HepG2 (cell line): ENCODE measurements at regions not wholly inside any gene's neighbourhood (a gene's known extent, or its start where the extent isn't known, plus 50 kb on each side); places are given as distances from the start of the nearest gene placed in this dataset.

ENCODE experiments used
- ATAC-seq: fragments of 200-7000 bp; cut with Tn5 transposase; 3 replicates; pipeline ENCODE4 v1.9.1; 2020; ENCODE audit warnings: mild to moderate bottlenecking, moderate library complexity
- BruUV-seq: library from RNA; stranded (reverse); fragments of 400-500 nt; replicated peaks from 2 replicates; lab custom pipeline; 2021; lab: Mats Ljungman, UMichigan
- CTCF ChIA-PET: fragments of 300-600 bp; formaldehyde crosslinking; extraction: SDS; loops from one replicate; lab custom pipeline; 2021; ENCODE audit warnings: low total read pairs, inconsistent platforms, low intra/inter-chr PET ratio; lab: Yijun Ruan, JAX
- POLR2A ChIA-PET: fragments of 350-600 bp; sonication (Branson Sonifier 250); formaldehyde crosslinking; loops from one replicate; lab custom pipeline; 2020; ENCODE audit warnings: antibody characterized with exemption, inconsistent platforms; lab: Yijun Ruan, JAX
- DNase-seq: peaks from one replicate; pipeline ENCODE4 v3.0.0-alpha.2; 2015; ENCODE audit warnings: low spot score
- FAIRE-seq: peaks from 3 replicates; lab custom pipeline; 2011; peaks lifted over from hg19 to GRCh38; lab: Jason Lieb, UNC
- H2AFZ ChIP-seq: one replicate; pipeline ENCODE4 v1.6.1; 2011; ENCODE audit warnings: low read length, inconsistent platforms
- H3K27ac ChIP-seq: fragments of 300-600 bp; 3 replicates; pipeline ENCODE4 v1.8.0; 2011; ENCODE audit warnings: mixed run types, mild to moderate bottlenecking, mixed read lengths, low read length, inconsistent platforms; ENCODE audit not compliant: insufficient read depth; ENCODE audit errors: extremely low read length
- H3K27me3 ChIP-seq, 2 experiments: fragments of 200-600 bp in 1 of 2; 2 replicates in 1 of 2; 3 replicates in 1 of 2; pipeline versions ENCODE4 v1.6.0 to v1.8.0; 2011; ENCODE audit warnings: low read length in 2 of 2, mild to moderate bottlenecking in 2 of 2, moderate library complexity in 2 of 2, inconsistent platforms in 1 of 2; ENCODE audit not compliant: insufficient read depth in 2 of 2, control insufficient read depth in 1 of 2
- H3K36me3 ChIP-seq, 2 experiments: fragments of 200-600 bp in 1 of 2; replicated peaks in 1 of 2; 2 replicates in 1 of 2; 3 replicates in 1 of 2; pipeline versions ENCODE4 v1.5.1 to v1.8.0; 2011; ENCODE audit warnings: low read length in 2 of 2, inconsistent platforms in 1 of 2; ENCODE audit not compliant: insufficient read depth in 2 of 2, control insufficient read depth in 1 of 2
- H3K4me1 ChIP-seq: 2 replicates; pipeline ENCODE4 v1.5.1; 2012; ENCODE audit warnings: low read length, inconsistent platforms; ENCODE audit not compliant: insufficient read depth
- H3K4me2 ChIP-seq: 2 replicates; pipeline ENCODE4 v1.6.0; 2011; ENCODE audit warnings: low read depth, low read length, inconsistent platforms
- H3K4me3 ChIP-seq, 3 experiments: fragments of 200-600 bp in 1 of 3; sonication (generic), shearing (Covaris generic) in 1 of 3; replicated peaks in 1 of 3; 2 replicates each; pipeline ENCODE4 v1.5.1; 2011 to 2016; ENCODE audit warnings: low read length in 3 of 3, inconsistent platforms in 2 of 3, low read depth in 2 of 3, mild to moderate bottlenecking in 2 of 3, control low read depth in 1 of 3, mixed read lengths in 1 of 3; ENCODE audit not compliant: insufficient read depth in 1 of 3
- H3K79me2 ChIP-seq: one replicate; pipeline ENCODE4 v1.6.1; 2011; ENCODE audit warnings: low read length, inconsistent platforms; ENCODE audit not compliant: insufficient read depth
- H3K9ac ChIP-seq: 2 replicates; pipeline ENCODE4 v1.6.0; 2011; ENCODE audit warnings: mild to moderate bottlenecking, low read depth, low read length, inconsistent platforms; ENCODE audit not compliant: insufficient read depth
- H3K9me3 ChIP-seq: 2 replicates; pipeline ENCODE4 v1.5.1; 2012; ENCODE audit warnings: mild to moderate bottlenecking, low read length
- H4K20me1 ChIP-seq: 2 replicates; pipeline ENCODE4 v1.6.0; 2011; ENCODE audit warnings: inconsistent platforms, mild to moderate bottlenecking, low read length, moderate library complexity; ENCODE audit not compliant: insufficient read depth
- EEA1 ChIP-seq: sonication (generic); formaldehyde crosslinking; IDR thresholded peaks from 2 replicates; pipeline ENCODE4 v1.5.1; 2020; ENCODE audit warnings: mild to moderate bottlenecking, missing genetic modification reagents, borderline replicate concordance
- GTF2F1 ChIP-seq: fragments of 150-350 bp; IDR thresholded peaks from 2 replicates; pipeline ENCODE4 v1.6.1; 2014; ENCODE audit warnings: low read length
- KDM3A ChIP-seq: IDR thresholded peaks from 2 replicates; pipeline ENCODE4 v1.6.1; 2018; ENCODE audit warnings: low read depth, missing compliant biosample characterization
- KLF6 ChIP-seq: IDR thresholded peaks from 2 replicates; pipeline ENCODE4 v1.8.0; 2016; ENCODE audit warnings: missing biosample characterization, missing genetic modification reagents
- NFRKB ChIP-seq: fragments of 450-650 bp; IDR thresholded peaks from 2 replicates; pipeline ENCODE4 v1.6.1; 2017
- SRF ChIP-seq: IDR thresholded peaks from 2 replicates; pipeline ENCODE4 v1.6.1; 2011; ENCODE audit warnings: mild to moderate bottlenecking, low read depth, low read length, moderate library complexity
- SSRP1 ChIP-seq: IDR thresholded peaks from 2 replicates; pipeline ENCODE4 v1.6.1; 2016; ENCODE audit warnings: control low read depth
- TOPORS ChIP-seq: sonication (generic); formaldehyde crosslinking; IDR thresholded peaks from 2 replicates; pipeline ENCODE4 v1.8.0; 2023; ENCODE audit warnings: mild to moderate bottlenecking, missing genetic modification reagents
- ZFY ChIP-seq: sonication (generic); formaldehyde crosslinking; IDR thresholded peaks from 2 replicates; pipeline ENCODE4 v1.4.0; 2020; ENCODE audit warnings: missing genetic modification reagents
- ZNF160 ChIP-seq: sonication (generic); formaldehyde crosslinking; IDR thresholded peaks from 2 replicates; pipeline ENCODE4 v1.8.0; 2022; ENCODE audit warnings: mild to moderate bottlenecking, inconsistent platforms, missing genetic modification reagents
- ZNF510 ChIP-seq: sonication (generic); formaldehyde crosslinking; IDR thresholded peaks from 2 replicates; pipeline ENCODE4 v1.4.0; 2020; ENCODE audit warnings: low read depth, mild to moderate bottlenecking, missing genetic modification reagents
- ZNF772 ChIP-seq: sonication (generic); formaldehyde crosslinking; IDR thresholded peaks from 2 replicates; pipeline ENCODE4 v1.5.0; 2020; ENCODE audit warnings: mild to moderate bottlenecking, missing genetic modification reagents
- ZSCAN9 ChIP-seq: IDR thresholded peaks from 2 replicates; pipeline ENCODE4 v1.6.1; 2016; ENCODE audit warnings: borderline replicate concordance
- WGBS: methylation state at CpG from one replicate; pipeline ENCODE4 v1.1.6; 2017; ENCODE audit warnings: low lambda C conversion rate; 5-methylcytosine and 5-hydroxymethylcytosine counted together
- in situ Hi-C: cut with HindIII; loops from 2 replicates; pipeline ENCODE4 v1.10.0; 2017; ENCODE audit warnings: low pct_unique_long_range_greater_than_20kb; ENCODE audit not compliant: extremely low pct_ligation_motif_present
- intact Hi-C: fragments of 100-400 bp; cut with micrococcal nuclease; formaldehyde crosslinking; loops from one replicate; pipeline ENCODE4 v1.10.0; 2022; ENCODE audit not compliant: unreplicated experiment
- TF ChIP-seq, protein P1 (sequence below): sonication (generic); formaldehyde crosslinking; IDR thresholded peaks from 2 replicates; pipeline ENCODE4 v1.8.1; 2023; ENCODE audit warnings: mild to moderate bottlenecking, missing genetic modification reagents
- TF ChIP-seq, protein P2 (sequence below): IDR thresholded peaks from 2 replicates; pipeline ENCODE4 v1.6.1; 2018; ENCODE audit warnings: missing genetic modification reagents, mild to moderate bottlenecking, missing compliant biosample characterization
- TF ChIP-seq, protein P3 (sequence below): sonication (generic); formaldehyde crosslinking; conservative IDR thresholded peaks from 2 replicates; pipeline ENCODE4 v1.4.0; 2020; ENCODE audit warnings: missing genetic modification reagents
- TF ChIP-seq, protein P4 (sequence below): sonication (generic); formaldehyde crosslinking; IDR thresholded peaks from 2 replicates; pipeline ENCODE4 v1.8.0; 2022; ENCODE audit warnings: missing genetic modification reagents, mild to moderate bottlenecking, inconsistent platforms, borderline replicate concordance

DNA sequence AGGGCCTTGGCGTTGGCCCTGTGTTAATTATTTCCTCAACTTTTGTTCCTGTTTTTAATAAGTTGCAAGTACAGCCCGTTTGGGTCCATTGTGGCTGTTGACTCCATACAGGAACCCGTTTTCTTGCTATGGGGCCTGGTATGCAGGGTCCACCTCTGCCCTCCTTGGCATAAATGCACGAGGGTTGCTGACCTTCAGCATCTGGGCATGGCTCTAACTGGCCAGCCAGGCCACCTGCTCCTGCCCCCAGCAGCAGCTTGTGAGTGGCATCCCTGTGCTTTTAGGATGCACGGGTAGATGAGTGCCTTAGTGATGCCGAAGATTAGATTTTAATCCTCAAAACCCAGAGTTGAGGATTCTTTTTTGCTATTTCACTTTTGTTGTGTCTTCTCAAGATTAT, 123.2 kb downstream of the GLRX3 start (continued):
- TF ChIP-seq, protein P1, sequence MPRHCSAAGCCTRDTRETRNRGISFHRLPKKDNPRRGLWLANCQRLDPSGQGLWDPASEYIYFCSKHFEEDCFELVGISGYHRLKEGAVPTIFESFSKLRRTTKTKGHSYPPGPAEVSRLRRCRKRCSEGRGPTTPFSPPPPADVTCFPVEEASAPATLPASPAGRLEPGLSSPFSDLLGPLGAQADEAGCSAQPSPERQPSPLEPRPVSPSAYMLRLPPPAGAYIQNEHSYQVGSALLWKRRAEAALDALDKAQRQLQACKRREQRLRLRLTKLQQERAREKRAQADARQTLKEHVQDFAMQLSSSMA (CRISPR knock-in tag) = no peak
- TF ChIP-seq, protein P2, sequence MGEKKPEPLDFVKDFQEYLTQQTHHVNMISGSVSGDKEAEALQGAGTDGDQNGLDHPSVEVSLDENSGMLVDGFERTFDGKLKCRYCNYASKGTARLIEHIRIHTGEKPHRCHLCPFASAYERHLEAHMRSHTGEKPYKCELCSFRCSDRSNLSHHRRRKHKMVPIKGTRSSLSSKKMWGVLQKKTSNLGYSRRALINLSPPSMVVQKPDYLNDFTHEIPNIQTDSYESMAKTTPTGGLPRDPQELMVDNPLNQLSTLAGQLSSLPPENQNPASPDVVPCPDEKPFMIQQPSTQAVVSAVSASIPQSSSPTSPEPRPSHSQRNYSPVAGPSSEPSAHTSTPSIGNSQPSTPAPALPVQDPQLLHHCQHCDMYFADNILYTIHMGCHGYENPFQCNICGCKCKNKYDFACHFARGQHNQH = no peak
- TF ChIP-seq EEA1 = no peak
- no peak for TF ChIP-seq ZNF160 (CRISPR knock-in tag)

DNA sequence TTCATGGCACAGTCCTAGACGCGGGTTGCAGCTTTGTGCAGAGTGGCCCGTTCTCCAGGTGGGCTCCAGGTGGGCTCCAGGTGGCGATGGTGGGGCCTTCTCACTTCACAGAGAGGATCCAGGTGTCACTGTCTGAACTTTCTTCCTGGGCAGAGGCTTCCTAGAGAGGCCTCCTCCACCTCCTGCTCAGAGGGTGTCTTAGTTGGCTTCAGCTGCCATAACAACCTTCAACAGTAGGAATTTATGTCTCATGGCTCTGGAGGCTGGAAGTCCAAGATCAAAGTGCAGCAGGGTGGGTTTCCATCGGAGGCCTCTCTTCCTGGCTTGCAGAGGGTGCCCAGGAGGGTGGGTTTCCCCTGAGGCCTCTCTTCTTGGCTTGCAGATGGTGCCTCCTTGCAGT, 125.1 kb downstream of the GLRX3 start:
- Histone ChIP-seq H3K9ac (no peak overlapping the region), H3K9me3 (peaks cover 25% of the 10 kb centered on the region; the same call in 1 of the 2 replicates), H3K4me2 (no peak overlapping the region), H3K79me2 (no peaks in the 10 kb centered on the region), H4K20me1 (no peaks in the 10 kb centered on the region), H2AFZ (no peak overlapping the region), H3K27me3 (peaks cover 1 to 4% of the 10 kb centered on the region in 2 experiments; a peak in 1 of 5 replicates), H3K36me3 (no peaks in the 10 kb centered on the region), H3K27ac (no peak overlapping the region), H3K4me1 (no peaks in the 10 kb centered on the region), H3K4me3 (no peak overlapping the region)
- DNase-seq (no peak), FAIRE-seq (no peak), ATAC-seq (no peak)
- CTCF ChIA-PET = no interaction called here
- intact Hi-C loops = no loop called here
- no peak for TF ChIP-seq SRF
- no peak for TF ChIP-seq TOPORS
- TF ChIP-seq ZSCAN9 (CRISPR knock-in tag) = no peak
- no peak for TF ChIP-seq ZFY (CRISPR knock-in tag)
- TF ChIP-seq ZNF772 (CRISPR knock-in tag) = no peak
- TF ChIP-seq NFRKB = no peak
- TF ChIP-seq GTF2F1 = no peak
- TF ChIP-seq SSRP1 = no peak
- no peak for TF ChIP-seq KLF6 (CRISPR knock-in tag)
- TF ChIP-seq KDM3A (CRISPR knock-in tag) = no peak
- TF ChIP-seq, protein P3, sequence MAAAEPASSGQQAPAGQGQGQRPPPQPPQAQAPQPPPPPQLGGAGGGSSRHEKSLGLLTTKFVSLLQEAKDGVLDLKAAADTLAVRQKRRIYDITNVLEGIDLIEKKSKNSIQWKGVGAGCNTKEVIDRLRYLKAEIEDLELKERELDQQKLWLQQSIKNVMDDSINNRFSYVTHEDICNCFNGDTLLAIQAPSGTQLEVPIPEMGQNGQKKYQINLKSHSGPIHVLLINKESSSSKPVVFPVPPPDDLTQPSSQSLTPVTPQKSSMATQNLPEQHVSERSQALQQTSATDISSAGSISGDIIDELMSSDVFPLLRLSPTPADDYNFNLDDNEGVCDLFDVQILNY (CRISPR knock-in tag) = no peak
- TF ChIP-seq, protein P4, sequence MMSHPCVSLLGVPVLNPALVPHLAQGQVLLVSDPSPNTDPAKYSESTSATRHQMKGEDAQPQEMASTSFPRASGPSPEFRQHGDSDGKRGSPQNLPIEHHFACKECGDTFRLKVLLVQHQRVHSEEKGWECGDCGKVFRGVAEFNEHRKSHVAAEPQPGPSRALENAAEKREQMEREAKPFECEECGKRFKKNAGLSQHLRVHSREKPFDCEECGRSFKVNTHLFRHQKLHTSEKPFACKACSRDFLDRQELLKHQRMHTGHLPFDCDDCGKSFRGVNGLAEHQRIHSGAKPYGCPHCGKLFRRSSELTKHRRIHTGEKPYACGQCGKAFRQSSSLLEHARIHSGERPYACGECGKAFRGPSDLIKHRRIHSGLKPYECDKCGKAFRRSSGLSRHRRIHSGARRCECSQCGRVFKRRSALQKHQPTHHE = no peak
- TF ChIP-seq ZNF510 (CRISPR knock-in tag) = no peak
- BruUV-seq = no TSS peak
- in situ Hi-C loops = no loop called here
- POLR2A ChIA-PET = no interaction called here
- WGBS = 5% methylated on average over 4 of the region's 5 CpGs
